NCI-H2081 (cell line): ENCODE measurements at regions not wholly inside any gene's neighbourhood (a gene's known extent, or its start where the extent isn't known, plus 50 kb on each side); places are given as distances from the start of the nearest gene placed in this dataset.
A peak's percentile ranks its signal among the peaks of the same experiment; 100 is the strongest.

ENCODE experiments used
- DNase-seq, 2 experiments: peaks; one replicate each; lab custom pipeline; 2025; lab: John Stamatoyannopoulos, UW

GRCh38 chr4:163871078-163871477 lies 376.6 kb downstream of the TMA16 start:
- DNase-seq: no peak

GRCh38 chr4:163875327-163875726 lies 380.8 kb downstream of the TMA16 start:
- DNase-seq: no peak

DNA sequence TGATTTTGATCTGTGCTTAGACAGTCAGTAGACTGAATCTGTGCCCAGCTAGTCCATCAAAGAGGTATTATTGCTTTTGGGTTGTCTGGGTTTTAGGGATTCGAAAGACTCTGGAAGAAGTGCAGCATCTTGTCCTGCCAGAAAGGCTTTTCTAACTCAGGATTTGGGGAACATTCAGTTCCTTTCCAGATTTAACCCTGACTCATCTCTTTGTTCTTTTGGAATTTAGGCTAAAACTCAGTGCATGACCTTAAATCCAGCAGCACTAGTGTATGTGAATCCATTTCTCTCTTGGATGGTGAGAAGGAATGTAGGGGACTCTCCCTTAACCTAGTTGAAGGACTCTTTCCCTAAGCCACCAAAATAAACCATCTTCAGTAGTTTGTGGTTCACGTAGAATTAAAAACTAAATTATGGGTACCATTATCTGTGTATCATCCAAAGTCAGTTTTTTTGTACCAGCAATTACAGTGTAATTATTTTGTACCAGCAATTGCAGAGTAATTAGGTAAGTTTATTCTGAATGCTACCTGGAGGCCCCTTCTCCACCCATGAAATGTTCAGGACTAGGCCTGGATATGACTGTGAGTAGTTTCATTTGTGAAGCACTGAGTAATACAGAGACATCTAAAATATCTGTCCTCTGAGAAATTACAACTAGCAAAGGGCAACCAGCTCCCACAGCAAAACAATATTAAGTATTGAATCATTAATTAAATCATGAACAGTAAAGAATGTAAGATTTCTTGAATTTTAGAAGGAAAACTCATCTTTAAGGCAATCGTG lies 384.0 kb downstream of the TMA16 start:
- DNase-seq: no peak

DNA sequence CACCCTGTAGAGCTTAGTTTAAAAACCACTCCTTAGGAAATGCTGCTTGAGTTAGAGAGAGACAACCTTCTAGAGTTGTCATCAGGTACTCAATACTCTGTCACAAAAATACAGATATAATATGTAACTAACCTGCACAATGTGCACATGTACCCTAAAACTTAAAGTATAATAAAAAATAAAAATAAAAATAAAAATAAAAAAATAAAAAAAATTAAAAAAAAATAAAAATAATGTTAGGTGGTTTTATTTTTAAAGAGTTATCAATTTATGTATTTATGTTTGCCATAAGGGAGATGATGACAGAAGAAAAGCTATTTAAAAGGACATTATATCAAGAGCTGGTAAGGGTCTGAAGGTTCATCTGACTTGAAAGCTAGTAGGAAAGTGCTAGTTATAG lies 397.9 kb downstream of the TMA16 start:
- DNase-seq: no peak

- DNase-seq: no peak
Measured at GRCh38 chr4:163895378-163896005, 401.0 kb downstream of the TMA16 start.

- no peak for DNase-seq
Measured at GRCh38 chr4:163901319-163901718, 406.8 kb downstream of the TMA16 start.

DNA sequence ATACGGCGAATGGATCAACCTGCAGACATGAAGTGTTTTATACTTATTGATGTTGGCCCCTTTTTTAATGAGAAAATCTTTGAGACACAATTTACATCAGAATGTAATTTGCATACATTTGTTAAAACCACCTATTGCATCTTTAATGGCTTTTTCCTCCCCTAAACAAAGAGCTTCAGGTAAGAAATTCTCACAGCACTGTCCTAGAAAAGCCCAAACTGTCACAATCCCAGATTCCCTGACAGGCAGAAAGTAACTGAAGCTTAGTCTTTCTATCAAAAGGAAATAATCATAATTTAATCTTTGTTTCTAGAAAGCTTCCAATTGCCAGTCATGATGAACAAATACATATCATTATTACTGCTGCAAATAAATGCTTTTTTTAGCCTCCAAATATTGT lies 407.9 kb downstream of the TMA16 start:
- no peak for DNase-seq

- DNase-seq: no peak
Measured at GRCh38 chr4:163911891-163912290, 417.4 kb downstream of the TMA16 start.

GRCh38 chr4:163913571-163913970 lies 419.1 kb downstream of the TMA16 start:
- no peak for DNase-seq

- DNase-seq: no peak
Measured at GRCh38 chr4:163915896-163916295, 421.4 kb downstream of the TMA16 start.

DNA sequence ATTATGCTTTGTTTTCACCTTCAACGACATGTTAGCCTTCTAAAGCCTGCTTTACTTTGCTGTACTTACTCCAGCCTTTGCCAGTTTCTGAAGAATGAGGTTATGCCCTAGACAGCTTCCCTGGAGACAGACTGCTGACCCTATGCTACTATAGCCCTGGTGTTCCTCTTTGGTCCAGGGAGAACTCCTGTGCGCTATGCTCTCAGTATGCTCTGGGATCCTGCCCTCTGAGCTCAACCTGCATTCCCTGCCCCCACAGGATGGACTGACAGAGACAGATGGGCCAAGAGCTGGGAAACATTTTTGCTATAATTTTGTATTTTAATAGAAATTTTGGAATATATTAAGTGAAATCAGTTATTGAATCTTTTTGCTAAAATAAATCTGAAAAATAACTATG lies 425.9 kb downstream of the TMA16 start:
- DNase-seq: no peak

DNA sequence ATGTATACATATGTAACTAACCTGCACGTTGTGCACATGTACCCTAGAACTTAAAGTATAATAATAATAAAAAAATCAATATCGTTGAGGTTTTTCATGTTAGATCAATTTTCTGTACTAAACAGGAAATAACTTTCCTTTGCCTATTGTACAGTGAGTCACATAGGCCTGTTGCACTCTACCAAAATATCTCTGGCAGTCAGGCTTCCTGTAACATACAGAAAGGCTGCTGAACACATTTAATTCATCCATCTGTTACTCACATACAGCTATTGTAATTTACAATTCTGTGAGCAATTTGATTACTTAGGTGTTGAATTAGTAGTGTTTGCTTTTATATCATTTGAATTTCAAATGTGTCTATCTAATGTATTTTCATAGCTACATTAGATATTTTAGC lies 427.8 kb downstream of the TMA16 start:
- DNase-seq: peak in 1 of 2 experiments; percentile 2

GRCh38 chr4:163923092-163923491 lies 428.6 kb downstream of the TMA16 start:
- no peak for DNase-seq

GRCh38 chr4:163930086-163930485 lies 435.6 kb downstream of the TMA16 start:
- no peak for DNase-seq

DNA sequence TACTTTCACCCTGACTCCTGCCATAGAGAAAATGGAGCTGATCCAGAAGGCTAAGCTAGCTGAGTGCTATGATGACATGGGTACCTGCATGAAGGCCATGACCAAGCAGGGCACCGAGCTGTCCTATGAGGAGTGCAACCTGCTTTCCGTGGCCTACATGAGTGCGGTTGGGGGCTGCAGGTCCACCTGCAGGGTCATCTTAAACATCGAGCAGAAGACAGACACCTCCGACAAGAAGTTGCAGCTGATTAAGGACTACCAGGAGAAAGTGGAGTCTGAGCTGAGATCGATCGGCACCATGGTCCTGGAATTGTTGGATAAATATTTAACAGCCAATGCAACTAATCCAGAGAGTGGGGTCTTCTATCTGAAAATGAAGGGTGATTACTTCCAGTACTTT lies 438.0 kb downstream of the TMA16 start:
- no peak for DNase-seq

- DNase-seq: no peak
Measured at GRCh38 chr4:163939597-163939996, 445.1 kb downstream of the TMA16 start.

- no peak for DNase-seq
Measured at GRCh38 chr4:163941221-163941905, 446.9 kb downstream of the TMA16 start.

DNA sequence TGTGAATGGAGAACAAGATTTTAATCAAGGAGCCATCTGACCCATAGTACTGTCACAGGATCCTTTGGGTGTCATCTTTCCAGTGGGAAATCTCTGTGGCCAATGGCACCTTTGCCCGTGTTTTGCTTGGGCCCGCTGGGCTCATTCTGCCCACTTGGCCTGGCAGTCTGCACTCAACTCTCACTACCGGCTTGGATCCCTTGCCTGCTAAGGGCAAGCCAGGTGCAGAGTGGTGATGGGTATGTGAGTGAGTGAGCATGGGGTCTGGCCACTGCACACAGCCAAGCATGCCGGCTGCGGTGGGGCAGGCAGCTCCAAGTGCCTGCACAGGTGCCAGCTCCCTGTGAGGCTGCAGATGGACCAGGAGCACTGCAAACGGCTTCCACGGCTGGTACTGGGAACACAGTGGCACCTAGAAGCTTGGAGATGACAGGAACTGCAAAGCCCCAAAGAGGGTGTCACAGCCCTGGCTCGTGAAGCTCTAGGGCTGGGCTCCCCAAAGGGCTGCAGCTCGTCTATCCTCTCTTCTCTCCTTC lies 454.5 kb downstream of the TMA16 start:
- DNase-seq: no peak

GRCh38 chr4:163949976-163950601 lies 455.6 kb downstream of the TMA16 start:
- DNase-seq: no peak

- no peak for DNase-seq
Measured at GRCh38 chr4:163955288-163955687, 460.8 kb downstream of the TMA16 start.

- no peak for DNase-seq
Measured at GRCh38 chr4:163958751-163959150, 464.3 kb downstream of the TMA16 start.

DNA sequence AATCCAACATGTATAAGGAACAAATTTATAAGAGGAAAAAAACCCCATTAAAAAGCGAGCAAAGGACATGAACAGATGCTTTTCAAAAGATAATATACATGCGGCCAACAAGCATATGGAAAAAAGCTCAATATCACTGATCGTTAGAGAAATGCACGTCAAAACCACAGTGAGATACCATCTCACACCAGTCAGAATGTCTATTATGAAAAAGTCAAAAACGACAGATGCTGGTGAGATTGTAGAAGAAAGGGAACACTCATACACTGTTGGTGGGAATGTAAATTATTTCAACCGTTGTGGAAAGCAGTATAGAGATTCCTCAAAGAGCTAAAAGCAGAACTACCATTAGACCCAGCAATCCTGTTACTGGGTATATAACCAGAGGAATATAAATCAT lies 465.4 kb downstream of the TMA16 start:
- no peak for DNase-seq
